ENCODE measurements at regions not wholly inside any gene's neighbourhood (a gene's known extent, or its start where the extent isn't known, plus 50 kb on each side); places are given as distances from the start of the nearest gene placed in this dataset.

DNA sequence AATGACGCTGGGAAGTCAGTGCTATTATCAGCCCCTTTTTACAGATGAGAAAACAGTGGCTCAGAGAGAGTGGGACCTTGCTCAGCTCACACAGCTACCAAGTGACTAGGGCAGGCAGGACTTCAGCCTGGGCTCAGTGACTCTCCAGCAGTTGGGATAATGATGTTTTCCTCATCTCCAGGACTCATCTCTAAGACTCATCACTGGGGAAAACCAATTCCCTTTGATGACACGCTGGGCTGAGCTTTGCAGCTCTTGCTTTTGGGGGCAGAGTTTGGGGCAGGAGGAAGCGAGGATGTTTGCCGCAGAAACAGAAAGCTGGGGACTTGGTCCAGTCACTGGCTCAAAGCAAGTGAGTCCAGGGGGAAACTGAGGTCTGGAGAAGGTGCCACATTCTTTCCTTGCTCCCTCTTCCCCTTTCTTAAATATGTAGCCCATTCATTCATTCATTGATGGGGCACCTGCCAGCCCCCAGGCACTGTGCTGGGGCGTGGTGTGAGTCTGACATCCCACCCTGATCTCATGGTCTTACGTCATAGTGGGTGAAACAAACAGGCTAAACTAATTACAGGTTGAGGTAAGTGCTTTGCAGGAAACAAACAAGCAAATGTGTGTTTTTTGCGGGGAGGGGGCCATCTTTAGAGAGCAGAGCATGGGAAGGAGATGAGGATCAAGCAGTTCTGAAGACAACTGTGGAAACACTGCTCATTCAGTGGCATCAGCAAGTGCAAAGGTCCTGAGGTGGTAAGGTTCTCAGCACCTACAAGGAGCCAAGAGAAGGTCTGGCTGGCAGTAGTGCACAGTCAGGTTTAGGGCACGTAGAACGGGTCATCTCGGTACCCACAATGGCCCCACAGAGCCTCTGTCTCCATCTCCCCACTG lies 74.4 kb upstream of the PMEPA1 start:
- no peaks in the 10 kb centered on the region for H3K4me1 ChIP-seq (ENCODE audit: insufficient read depth, low read length, poor library complexity, severe bottlenecking)
- no peaks in the 10 kb centered on the region for H3K9me3 ChIP-seq (ENCODE audit: low read depth, low read length, poor library complexity, severe bottlenecking)
- intact Hi-C loops (cut with micrococcal nuclease; ENCODE audit: unreplicated experiment), result no loop called here
- no peak for TF ChIP-seq EZH2 (IDR thresholded peaks at IDR 0.05; ENCODE audit: borderline replicate concordance, low read depth, low read length, poor library complexity, severe bottlenecking)
- TF ChIP-seq, protein P1, sequence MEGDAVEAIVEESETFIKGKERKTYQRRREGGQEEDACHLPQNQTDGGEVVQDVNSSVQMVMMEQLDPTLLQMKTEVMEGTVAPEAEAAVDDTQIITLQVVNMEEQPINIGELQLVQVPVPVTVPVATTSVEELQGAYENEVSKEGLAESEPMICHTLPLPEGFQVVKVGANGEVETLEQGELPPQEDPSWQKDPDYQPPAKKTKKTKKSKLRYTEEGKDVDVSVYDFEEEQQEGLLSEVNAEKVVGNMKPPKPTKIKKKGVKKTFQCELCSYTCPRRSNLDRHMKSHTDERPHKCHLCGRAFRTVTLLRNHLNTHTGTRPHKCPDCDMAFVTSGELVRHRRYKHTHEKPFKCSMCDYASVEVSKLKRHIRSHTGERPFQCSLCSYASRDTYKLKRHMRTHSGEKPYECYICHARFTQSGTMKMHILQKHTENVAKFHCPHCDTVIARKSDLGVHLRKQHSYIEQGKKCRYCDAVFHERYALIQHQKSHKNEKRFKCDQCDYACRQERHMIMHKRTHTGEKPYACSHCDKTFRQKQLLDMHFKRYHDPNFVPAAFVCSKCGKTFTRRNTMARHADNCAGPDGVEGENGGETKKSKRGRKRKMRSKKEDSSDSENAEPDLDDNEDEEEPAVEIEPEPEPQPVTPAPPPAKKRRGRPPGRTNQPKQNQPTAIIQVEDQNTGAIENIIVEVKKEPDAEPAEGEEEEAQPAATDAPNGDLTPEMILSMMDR (conservative IDR thresholded peaks at IDR 0.05; ENCODE audit: low read depth, low read length), result no peak
- no peak overlapping the region for H3K4me3 ChIP-seq (ENCODE audit: low read depth, low read length, poor library complexity, severe bottlenecking)
- no TSS peak for BruUV-seq (replicated peaks)
- no peaks in the 10 kb centered on the region for H3K27me3 ChIP-seq (replicated peaks; ENCODE audit: insufficient read depth, low read depth, low read length, poor library complexity)
- no peaks in the 10 kb centered on the region for H3K36me3 ChIP-seq (ENCODE audit: insufficient read depth, low read length, poor library complexity, severe bottlenecking)
- DNase-seq (ENCODE audit: low spot score), result no peak
- ChIA-PET POLR2A (ENCODE audit: low non-redundant PET) (no interaction called here), CTCF (no interaction called here)
- no peak overlapping the region for H3K27ac ChIP-seq (ENCODE audit: low read depth, low read length, poor library complexity, severe bottlenecking)

DNA sequence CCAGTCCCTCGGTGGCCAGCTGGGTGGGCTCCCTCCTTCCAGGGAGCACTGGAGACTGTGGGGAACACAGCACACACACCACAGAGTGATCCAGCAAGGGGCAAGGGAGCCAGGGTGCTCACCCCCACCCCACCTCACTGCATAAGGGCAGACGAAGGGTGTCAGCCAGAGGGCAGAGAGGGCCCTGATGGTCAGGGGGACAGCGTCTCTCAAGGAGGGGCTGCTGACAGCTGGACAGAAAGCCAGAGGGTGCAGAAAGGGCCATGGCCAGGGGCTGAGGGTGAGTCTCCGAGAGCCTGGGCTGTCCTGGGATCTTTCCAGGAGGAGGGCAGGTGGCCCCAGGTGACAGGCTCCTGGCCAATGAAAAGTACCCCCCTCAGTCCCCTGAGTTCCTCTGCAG lies 73.4 kb upstream of the PMEPA1 start:
- intact Hi-C loops (cut with micrococcal nuclease; ENCODE audit: unreplicated experiment), result no loop called here
- Histone ChIP-seq H3K4me1 (ENCODE audit: insufficient read depth, low read length, poor library complexity, severe bottlenecking) (no peaks in the 10 kb centered on the region), H3K27ac (ENCODE audit: low read depth, low read length, poor library complexity, severe bottlenecking) (no peak overlapping the region), H3K4me3 (ENCODE audit: low read depth, low read length, poor library complexity, severe bottlenecking) (no peak overlapping the region), H3K9me3 (ENCODE audit: low read depth, low read length, poor library complexity, severe bottlenecking) (no peaks in the 10 kb centered on the region), H3K27me3 (replicated peaks; ENCODE audit: insufficient read depth, low read depth, low read length, poor library complexity) (no peaks in the 10 kb centered on the region), H3K36me3 (ENCODE audit: insufficient read depth, low read length, poor library complexity, severe bottlenecking) (no peaks in the 10 kb centered on the region)
- CTCF ChIA-PET, result no interaction called here
- POLR2A ChIA-PET (ENCODE audit: low non-redundant PET), result no interaction called here
- no peak for DNase-seq (ENCODE audit: low spot score)
- no peak for TF ChIP-seq EZH2 (IDR thresholded peaks at IDR 0.05; ENCODE audit: borderline replicate concordance, low read depth, low read length, poor library complexity, severe bottlenecking)
- TF ChIP-seq, protein P1 (conservative IDR thresholded peaks at IDR 0.05; ENCODE audit: low read depth, low read length), result no peak
- no TSS peak for BruUV-seq (replicated peaks)

GRCh38 chr20:57782631-57783041 lies 72.8 kb upstream of the PMEPA1 start:
- ChIA-PET CTCF (no interaction called here), POLR2A (ENCODE audit: low non-redundant PET) (no interaction called here)
- no peak for DNase-seq (ENCODE audit: low spot score)
- Histone ChIP-seq H3K4me3 (ENCODE audit: low read depth, low read length, poor library complexity, severe bottlenecking) (no peak overlapping the region), H3K27me3 (replicated peaks; ENCODE audit: insufficient read depth, low read depth, low read length, poor library complexity) (no peaks in the 10 kb centered on the region), H3K9me3 (ENCODE audit: low read depth, low read length, poor library complexity, severe bottlenecking) (no peaks in the 10 kb centered on the region), H3K27ac (ENCODE audit: low read depth, low read length, poor library complexity, severe bottlenecking) (no peak overlapping the region), H3K4me1 (ENCODE audit: insufficient read depth, low read length, poor library complexity, severe bottlenecking) (no peaks in the 10 kb centered on the region), H3K36me3 (ENCODE audit: insufficient read depth, low read length, poor library complexity, severe bottlenecking) (no peaks in the 10 kb centered on the region)
- intact Hi-C loops (cut with micrococcal nuclease; ENCODE audit: unreplicated experiment), result no loop called here
- TF ChIP-seq EZH2 (IDR thresholded peaks at IDR 0.05; ENCODE audit: borderline replicate concordance, low read depth, low read length, poor library complexity, severe bottlenecking), result no peak
- TF ChIP-seq, protein P1 (conservative IDR thresholded peaks at IDR 0.05; ENCODE audit: low read depth, low read length), result no peak
- BruUV-seq (replicated peaks), result no TSS peak
